Ishikawa (cell line): ENCODE measurements at regions not wholly inside any gene's neighbourhood (a gene's known extent, or its start where the extent isn't known, plus 50 kb on each side); places are given as distances from the start of the nearest gene placed in this dataset.

Experiments
- CEBPB ChIP-seq: IDR thresholded peaks from 2 replicates; pipeline ENCODE4 v1.6.1; 2012
- CREB1 ChIP-seq: IDR thresholded peaks from 2 replicates; pipeline ENCODE4 v1.6.1; 2012; ENCODE audit warnings: low read depth
- EGR1 ChIP-seq: IDR thresholded peaks from 2 replicates; pipeline ENCODE4 v1.6.1; 2012
- EP300 ChIP-seq: IDR thresholded peaks from 2 replicates; pipeline ENCODE4 v1.6.1; 2012; ENCODE audit warnings: borderline replicate concordance
- FOXM1 ChIP-seq: IDR thresholded peaks from 2 replicates; pipeline ENCODE4 v1.6.1; 2012; ENCODE audit warnings: low read depth, borderline replicate concordance
- MAX ChIP-seq: IDR thresholded peaks from 2 replicates; pipeline ENCODE4 v1.6.1; 2012
- NFIC ChIP-seq: IDR thresholded peaks from 2 replicates; pipeline ENCODE4 v1.6.1; 2012
- RAD21 ChIP-seq: IDR thresholded peaks from 2 replicates; pipeline ENCODE4 v1.6.1; 2012; ENCODE audit warnings: low read depth
- REST ChIP-seq: IDR thresholded peaks from 2 replicates; pipeline ENCODE4 v1.6.1; 2012; ENCODE audit warnings: low read depth, mild to moderate bottlenecking
- TAF1 ChIP-seq: IDR thresholded peaks from 2 replicates; pipeline ENCODE4 v1.6.1; 2012; ENCODE audit warnings: low read depth, mild to moderate bottlenecking
- TCF12 ChIP-seq: IDR thresholded peaks from 2 replicates; pipeline ENCODE4 v1.6.1; 2012; ENCODE audit warnings: low read depth
- TEAD4 ChIP-seq: IDR thresholded peaks from 2 replicates; pipeline ENCODE4 v1.6.1; 2012
- USF1 ChIP-seq: IDR thresholded peaks from 2 replicates; pipeline ENCODE4 v1.6.1; 2012
- YY1 ChIP-seq: IDR thresholded peaks from 2 replicates; pipeline ENCODE4 v1.6.1; 2012; ENCODE audit warnings: low read depth
- ZBTB7A ChIP-seq: IDR thresholded peaks from 2 replicates; pipeline ENCODE4 v1.6.1; 2012; ENCODE audit warnings: low read depth

- TF ChIP-seq RAD21 (no peak), CEBPB (no peak), FOXM1 (no peak), TCF12 (no peak), MAX (no peak), TAF1 (no peak), ZBTB7A (no peak), YY1 (no peak), CREB1 (no peak), USF1 (no peak), EP300 (no peak), EGR1 (no peak), REST (no peak), TEAD4 (no peak), NFIC (no peak)
These were observed 245.4 kb upstream of the DIO3 start for GRCh38 chr14:101315802-101316296.

- no peak for TF ChIP-seq TAF1
- no peak for TF ChIP-seq CREB1
- no peak for TF ChIP-seq MAX
- TF ChIP-seq YY1, result no peak
- TF ChIP-seq REST, result no peak
- TF ChIP-seq USF1, result no peak
- no peak for TF ChIP-seq EGR1
- TF ChIP-seq EP300, result no peak
- no peak for TF ChIP-seq TEAD4
- TF ChIP-seq FOXM1, result no peak
- TF ChIP-seq RAD21, result no peak
- TF ChIP-seq CEBPB, result no peak
- TF ChIP-seq ZBTB7A, result no peak
- TF ChIP-seq NFIC, result no peak
- TF ChIP-seq TCF12, result no peak
These were observed 243.0 kb upstream of the DIO3 start for GRCh38 chr14:101318271-101318670.

- TF ChIP-seq TCF12 (no peak), MAX (no peak), CREB1 (no peak), REST (no peak), USF1 (no peak), CEBPB (no peak)
These were observed 240.9 kb upstream of the DIO3 start for GRCh38 chr14:101320396-101320795.

- TF ChIP-seq EGR1, result no peak
These were observed 239.1 kb upstream of the DIO3 start for GRCh38 chr14:101322223-101322622.

- TF ChIP-seq USF1, result no peak
- TF ChIP-seq ZBTB7A, result no peak
- no peak for TF ChIP-seq TEAD4
- no peak for TF ChIP-seq RAD21
- no peak for TF ChIP-seq NFIC
These were observed 238.2 kb upstream of the DIO3 start for GRCh38 chr14:101323111-101323510.
